ENCODE measurements at regions not wholly inside any gene's neighbourhood (a gene's known extent, or its start where the extent isn't known, plus 50 kb on each side); places are given as distances from the start of the nearest gene placed in this dataset.
"Not testable (repeated sequence)": the region's sequence is repeated elsewhere in the genome, so short reads cannot be mapped to it uniquely, and the experiment has no call there.

GRCh38 chr2:231644426-231644825, 51.8 kb downstream of the TEX44 start:
- H3K4me3 ChIP-seq (ENCODE audit: low read depth, low read length): no peak overlapping the region
- no peaks in the 10 kb centered on the region for H3K36me3 ChIP-seq (ENCODE audit: control insufficient read depth, insufficient read depth, low read length)
- no peak overlapping the region for H3K9ac ChIP-seq (ENCODE audit: low read depth, low read length)
- peaks cover 2% of the 10 kb centered on the region for H3K4me1 ChIP-seq (ENCODE audit: control insufficient read depth, insufficient read depth, low read length)
- no peaks in the 10 kb centered on the region for H3K27me3 ChIP-seq (ENCODE audit: control insufficient read depth, insufficient read depth, low read length)
- H3K9me3 ChIP-seq (ENCODE audit: control insufficient read depth, insufficient read depth, low read length): no peaks in the 10 kb centered on the region

GRCh38 chr2:231646476-231646875, 53.8 kb downstream of the TEX44 start:
- no peaks in the 10 kb centered on the region for H3K27me3 ChIP-seq (ENCODE audit: control insufficient read depth, insufficient read depth, low read length)
- H3K4me3 ChIP-seq (ENCODE audit: low read depth, low read length): no peak overlapping the region
- no peaks in the 10 kb centered on the region for H3K36me3 ChIP-seq (ENCODE audit: control insufficient read depth, insufficient read depth, low read length)
- H3K9me3 ChIP-seq (ENCODE audit: control insufficient read depth, insufficient read depth, low read length): no peaks in the 10 kb centered on the region
- peaks cover 2% of the 10 kb centered on the region for H3K4me1 ChIP-seq (ENCODE audit: control insufficient read depth, insufficient read depth, low read length)
- H3K9ac ChIP-seq (ENCODE audit: low read depth, low read length): no peak overlapping the region

GRCh38 chr2:231648579-231649174, 56.0 kb downstream of the TEX44 start:
- Histone ChIP-seq H3K9ac (ENCODE audit: low read depth, low read length) (no peak overlapping the region), H3K4me3 (ENCODE audit: low read depth, low read length) (no peak overlapping the region), H3K36me3 (ENCODE audit: control insufficient read depth, insufficient read depth, low read length) (no peaks in the 10 kb centered on the region), H3K4me1 (ENCODE audit: control insufficient read depth, insufficient read depth, low read length) (no peaks in the 10 kb centered on the region), H3K9me3 (ENCODE audit: control insufficient read depth, insufficient read depth, low read length) (no peaks in the 10 kb centered on the region), H3K27me3 (ENCODE audit: control insufficient read depth, insufficient read depth, low read length) (no peaks in the 10 kb centered on the region)

GRCh38 chr2:231651561-231651960, 56.8 kb upstream of the PTMA start:
- not testable (repeated sequence) for H3K36me3 ChIP-seq (ENCODE audit: control insufficient read depth, insufficient read depth, low read length); H3K27me3 ChIP-seq (ENCODE audit: control insufficient read depth, insufficient read depth, low read length); H3K9me3 ChIP-seq (ENCODE audit: control insufficient read depth, insufficient read depth, low read length); H3K9ac ChIP-seq (ENCODE audit: low read depth, low read length); H3K4me3 ChIP-seq (ENCODE audit: low read depth, low read length); H3K4me1 ChIP-seq (ENCODE audit: control insufficient read depth, insufficient read depth, low read length)

- Histone ChIP-seq H3K36me3 (ENCODE audit: control insufficient read depth, insufficient read depth, low read length) (no peaks in the 10 kb centered on the region), H3K27me3 (ENCODE audit: control insufficient read depth, insufficient read depth, low read length) (no peaks in the 10 kb centered on the region), H3K4me3 (ENCODE audit: low read depth, low read length) (peak overlapping the region; percentile 9), H3K9ac (ENCODE audit: low read depth, low read length) (no peak overlapping the region), H3K4me1 (ENCODE audit: control insufficient read depth, insufficient read depth, low read length) (peaks cover 9% of the 10 kb centered on the region), H3K9me3 (ENCODE audit: control insufficient read depth, insufficient read depth, low read length) (no peaks in the 10 kb centered on the region)
Observed at GRCh38 chr2:231655488-231655887, 52.8 kb upstream of the PTMA start.

- peaks cover 2% of the 10 kb centered on the region for H3K27me3 ChIP-seq (ENCODE audit: control insufficient read depth, insufficient read depth, low read length)
- H3K9ac ChIP-seq (ENCODE audit: low read depth, low read length): no peak overlapping the region
- H3K9me3 ChIP-seq (ENCODE audit: control insufficient read depth, insufficient read depth, low read length): no peaks in the 10 kb centered on the region
- no peaks in the 10 kb centered on the region for H3K36me3 ChIP-seq (ENCODE audit: control insufficient read depth, insufficient read depth, low read length)
- H3K4me1 ChIP-seq (ENCODE audit: control insufficient read depth, insufficient read depth, low read length): peaks cover 9% of the 10 kb centered on the region
- H3K4me3 ChIP-seq (ENCODE audit: low read depth, low read length): peak overlapping the region; percentile 9
Observed at GRCh38 chr2:231655894-231656293, 52.4 kb upstream of the PTMA start.

Data from iPS-15b (cell line).